Hepatocyte (in vitro differentiated cells): ENCODE measurements at regions not wholly inside any gene's neighbourhood (a gene's known extent, or its start where the extent isn't known, plus 50 kb on each side); places are given as distances from the start of the nearest gene placed in this dataset.

Source experiments
- DNase-seq: peaks from one replicate; pipeline ENCODE4 v3.0.0-alpha.2; 2016; ENCODE audit warnings: low spot score
- H2AFZ ChIP-seq: fragments of 200-600 bp; sonication (generic); 2 replicates; pipeline ENCODE4 v1.6.0; 2016; ENCODE audit warnings: antibody characterized with exemption, mild to moderate bottlenecking
- H3K27ac ChIP-seq: fragments of 200-600 bp; sonication (generic); 2 replicates; pipeline ENCODE4 v1.5.1; 2016; ENCODE audit warnings: mild to moderate bottlenecking
- H3K27me3 ChIP-seq: fragments of 200-600 bp; sonication (generic); 2 replicates; pipeline ENCODE4 v1.6.1; 2016
- H3K36me3 ChIP-seq: fragments of 200-600 bp; sonication (generic); replicated peaks from 2 replicates; pipeline ENCODE4 v1.5.1; 2016; ENCODE audit warnings: low read depth; ENCODE audit not compliant: insufficient read depth
- H3K4me1 ChIP-seq: fragments of 200-600 bp; sonication (generic); 2 replicates; pipeline ENCODE4 v1.5.1; 2016; ENCODE audit warnings: mild to moderate bottlenecking, moderate library complexity; ENCODE audit not compliant: insufficient read depth
- H3K4me2 ChIP-seq: fragments of 200-600 bp; sonication (generic); 2 replicates; pipeline ENCODE4 v1.6.0; 2016
- H3K4me3 ChIP-seq: fragments of 200-600 bp; sonication (generic); 2 replicates; pipeline ENCODE4 v1.5.1; 2016; ENCODE audit warnings: mild to moderate bottlenecking
- H3K79me2 ChIP-seq: fragments of 200-600 bp; sonication (generic); 2 replicates; pipeline ENCODE4 v1.6.0; 2017; ENCODE audit warnings: mild to moderate bottlenecking
- H3K9me2 ChIP-seq: fragments of 200-600 bp; sonication (generic); replicated peaks from 2 replicates; pipeline ENCODE4 v1.6.0; 2017; ENCODE audit warnings: mild to moderate bottlenecking; ENCODE audit not compliant: insufficient read depth
- H3K9me3 ChIP-seq: fragments of 200-600 bp; sonication (generic); 2 replicates; pipeline ENCODE4 v1.5.1; 2016; ENCODE audit warnings: low read depth, mild to moderate bottlenecking
- H4K20me1 ChIP-seq: fragments of 200-600 bp; sonication (generic); 2 replicates; pipeline ENCODE4 v1.6.0; 2016; ENCODE audit warnings: mild to moderate bottlenecking; ENCODE audit not compliant: insufficient read depth, poor library complexity, severe bottlenecking
- EZH2 ChIP-seq: fragments of 200-600 bp; sonication (generic); IDR thresholded peaks from 2 replicates; pipeline ENCODE4 v1.6.1; 2016; ENCODE audit warnings: antibody characterized with exemption, mild to moderate bottlenecking, borderline replicate concordance
- EZH2phosphoT487 ChIP-seq: fragments of 200-600 bp; sonication (generic); IDR thresholded peaks from one replicate; pipeline ENCODE4 v1.6.1; 2018; ENCODE audit warnings: antibody characterized with exemption, mild to moderate bottlenecking, low read depth, moderate library complexity; ENCODE audit not compliant: unreplicated experiment, severe bottlenecking
- WGBS: methylation state at CpG from one replicate; pipeline ENCODE4 v1.1.6; 2016; ENCODE audit warnings: low lambda C conversion rate; ENCODE audit errors: missing lambda C conversion rate; 5-methylcytosine and 5-hydroxymethylcytosine counted together
- TF ChIP-seq, protein P1 (sequence below): fragments of 200-600 bp; sonication (generic); IDR thresholded peaks from 2 replicates; pipeline ENCODE4 v1.5.1; 2016; ENCODE audit warnings: antibody characterized with exemption, mild to moderate bottlenecking; ENCODE audit not compliant: poor library complexity

DNA sequence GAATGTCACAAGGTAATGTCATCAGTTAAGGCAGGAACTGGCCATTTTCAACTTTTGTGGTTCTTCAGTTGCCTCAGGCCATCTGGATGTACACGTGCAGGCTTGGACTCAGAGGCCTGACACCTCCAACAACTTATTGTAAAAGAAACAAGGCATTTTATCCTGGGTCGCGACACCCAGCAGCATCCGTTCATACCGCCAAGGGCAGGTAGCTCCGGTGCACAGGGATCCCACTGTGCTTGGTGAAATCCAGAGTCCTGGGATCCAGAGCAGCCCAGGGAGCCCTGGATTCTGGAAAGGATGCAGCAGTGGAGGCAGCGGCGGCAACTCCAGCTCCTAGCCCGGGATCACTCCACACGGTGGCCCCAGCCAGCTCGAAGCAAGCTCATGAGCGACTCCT lies 380.9 kb upstream of the STXBP6 start:
- H3K9me3 ChIP-seq = no peaks in the 10 kb centered on the region
- no peak overlapping the region for H3K27ac ChIP-seq
- no peaks in the 10 kb centered on the region for H3K9me2 ChIP-seq
- no peak overlapping the region for H3K4me3 ChIP-seq
- DNase-seq = no peak
- WGBS = 89% methylated on average over 11 of the region's 12 CpGs
- TF ChIP-seq EZH2 (no peak), EZH2phosphoT487 (no peak)
- TF ChIP-seq, protein P1, sequence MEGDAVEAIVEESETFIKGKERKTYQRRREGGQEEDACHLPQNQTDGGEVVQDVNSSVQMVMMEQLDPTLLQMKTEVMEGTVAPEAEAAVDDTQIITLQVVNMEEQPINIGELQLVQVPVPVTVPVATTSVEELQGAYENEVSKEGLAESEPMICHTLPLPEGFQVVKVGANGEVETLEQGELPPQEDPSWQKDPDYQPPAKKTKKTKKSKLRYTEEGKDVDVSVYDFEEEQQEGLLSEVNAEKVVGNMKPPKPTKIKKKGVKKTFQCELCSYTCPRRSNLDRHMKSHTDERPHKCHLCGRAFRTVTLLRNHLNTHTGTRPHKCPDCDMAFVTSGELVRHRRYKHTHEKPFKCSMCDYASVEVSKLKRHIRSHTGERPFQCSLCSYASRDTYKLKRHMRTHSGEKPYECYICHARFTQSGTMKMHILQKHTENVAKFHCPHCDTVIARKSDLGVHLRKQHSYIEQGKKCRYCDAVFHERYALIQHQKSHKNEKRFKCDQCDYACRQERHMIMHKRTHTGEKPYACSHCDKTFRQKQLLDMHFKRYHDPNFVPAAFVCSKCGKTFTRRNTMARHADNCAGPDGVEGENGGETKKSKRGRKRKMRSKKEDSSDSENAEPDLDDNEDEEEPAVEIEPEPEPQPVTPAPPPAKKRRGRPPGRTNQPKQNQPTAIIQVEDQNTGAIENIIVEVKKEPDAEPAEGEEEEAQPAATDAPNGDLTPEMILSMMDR = no peak
- H3K36me3 ChIP-seq = no peaks in the 10 kb centered on the region
- H3K27me3 ChIP-seq = no peaks in the 10 kb centered on the region
- H2AFZ ChIP-seq = no peak overlapping the region
- no peaks in the 10 kb centered on the region for H4K20me1 ChIP-seq
- no peak overlapping the region for H3K4me2 ChIP-seq
- H3K79me2 ChIP-seq = no peaks in the 10 kb centered on the region
- H3K4me1 ChIP-seq = no peaks in the 10 kb centered on the region

DNA sequence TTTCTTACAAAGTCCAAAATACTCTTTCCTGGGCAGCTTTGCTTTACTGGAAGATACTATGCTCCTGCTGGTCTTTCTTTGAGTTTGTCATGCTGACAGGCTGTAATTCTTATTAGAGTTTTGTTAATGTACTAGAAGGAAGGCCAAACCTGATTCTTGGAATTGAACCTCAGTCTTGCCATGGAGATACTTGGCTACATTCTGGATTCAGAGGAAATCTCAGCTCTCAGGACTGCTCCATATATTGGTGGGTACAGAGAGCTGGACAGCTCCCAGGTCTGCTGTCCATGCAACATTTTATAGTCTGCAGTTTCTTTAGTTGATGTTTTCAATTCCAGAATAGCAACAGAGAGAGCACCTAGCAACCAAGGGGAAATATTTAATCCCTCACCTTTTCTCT lies 363.1 kb upstream of the STXBP6 start:
- H3K9me3 ChIP-seq = no peaks in the 10 kb centered on the region

DNA sequence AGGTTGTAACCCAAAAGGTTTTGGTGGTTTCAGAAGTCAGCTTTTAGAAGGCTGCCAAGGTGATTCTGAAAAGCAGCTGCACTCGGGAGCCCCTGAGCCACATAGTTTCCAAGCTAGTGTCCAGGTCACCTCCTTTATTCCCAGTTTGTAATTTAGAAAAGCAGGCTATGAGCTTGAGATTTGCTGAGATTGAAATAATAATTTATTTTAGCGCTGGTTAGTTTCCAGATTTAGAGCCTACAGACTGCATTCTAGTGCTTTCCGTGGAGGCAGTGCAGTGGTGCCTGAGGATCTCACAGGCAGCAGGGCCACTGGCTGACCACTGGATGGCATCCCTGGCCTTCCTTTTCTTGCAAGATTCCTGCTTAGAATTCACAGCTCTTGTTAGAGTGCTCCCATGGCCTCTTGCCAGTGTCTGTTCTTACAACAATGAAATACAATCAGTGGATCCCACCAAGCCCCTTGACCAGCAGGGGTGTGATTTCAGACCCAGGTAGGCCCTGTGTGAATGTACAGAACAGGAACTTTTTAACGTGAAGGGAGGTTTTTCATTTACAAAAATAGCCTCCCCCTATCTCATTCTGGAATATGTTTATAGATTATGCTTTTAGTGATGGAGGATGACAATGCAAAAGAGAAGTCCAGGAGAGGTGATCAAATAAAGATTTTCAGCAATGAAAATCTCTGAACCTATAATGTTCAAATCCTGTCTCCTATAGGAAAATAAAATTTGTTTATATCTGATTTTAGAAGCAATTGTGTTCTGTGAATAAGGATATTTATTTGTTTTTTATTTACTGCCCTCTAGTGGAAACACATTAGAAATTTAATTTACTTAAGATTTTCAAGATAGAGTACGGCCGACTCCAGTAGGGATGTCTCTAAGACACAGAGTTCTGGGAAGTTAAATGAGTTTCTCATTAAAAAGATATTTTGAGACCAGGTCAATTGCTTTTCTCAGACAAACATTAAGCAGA lies 362.1 kb upstream of the STXBP6 start:
- WGBS = 50% methylated on average over 6 of the region's 6 CpGs
- Histone ChIP-seq H3K36me3 (no peaks in the 10 kb centered on the region), H3K4me2 (no peak overlapping the region), H3K4me3 (no peak overlapping the region), H3K4me1 (no peaks in the 10 kb centered on the region), H3K9me2 (no peaks in the 10 kb centered on the region), H3K27me3 (no peaks in the 10 kb centered on the region), H2AFZ (no peak overlapping the region), H4K20me1 (no peaks in the 10 kb centered on the region), H3K79me2 (no peaks in the 10 kb centered on the region), H3K9me3 (no peaks in the 10 kb centered on the region), H3K27ac (no peak overlapping the region)
- no peak for TF ChIP-seq EZH2
- no peak for TF ChIP-seq EZH2phosphoT487
- TF ChIP-seq, protein P1 = peak; percentile 43
- peak; percentile 16 for DNase-seq

More for the DNA sequence above, 363.1 kb upstream of the STXBP6 start:
- no peaks in the 10 kb centered on the region for H3K27me3 ChIP-seq
- H3K9me2 ChIP-seq = no peaks in the 10 kb centered on the region
- H2AFZ ChIP-seq = no peak overlapping the region
- no peak overlapping the region for H3K4me2 ChIP-seq
- H4K20me1 ChIP-seq = no peaks in the 10 kb centered on the region
- no peak for TF ChIP-seq EZH2phosphoT487
- TF ChIP-seq, protein P1 = no peak
- TF ChIP-seq EZH2 = no peak
- no peaks in the 10 kb centered on the region for H3K36me3 ChIP-seq
- H3K27ac ChIP-seq = no peak overlapping the region
- H3K4me1 ChIP-seq = no peaks in the 10 kb centered on the region
- DNase-seq = no peak
- no peak overlapping the region for H3K4me3 ChIP-seq
- no peaks in the 10 kb centered on the region for H3K79me2 ChIP-seq
